ENCODE measurements at regions not wholly inside any gene's neighbourhood (a gene's known extent, or its start where the extent isn't known, plus 50 kb on each side); places are given as distances from the start of the nearest gene placed in this dataset.
"Not testable (repeated sequence)": the region's sequence is repeated elsewhere in the genome, so short reads cannot be mapped to it uniquely, and the experiment has no call there.

DNA sequence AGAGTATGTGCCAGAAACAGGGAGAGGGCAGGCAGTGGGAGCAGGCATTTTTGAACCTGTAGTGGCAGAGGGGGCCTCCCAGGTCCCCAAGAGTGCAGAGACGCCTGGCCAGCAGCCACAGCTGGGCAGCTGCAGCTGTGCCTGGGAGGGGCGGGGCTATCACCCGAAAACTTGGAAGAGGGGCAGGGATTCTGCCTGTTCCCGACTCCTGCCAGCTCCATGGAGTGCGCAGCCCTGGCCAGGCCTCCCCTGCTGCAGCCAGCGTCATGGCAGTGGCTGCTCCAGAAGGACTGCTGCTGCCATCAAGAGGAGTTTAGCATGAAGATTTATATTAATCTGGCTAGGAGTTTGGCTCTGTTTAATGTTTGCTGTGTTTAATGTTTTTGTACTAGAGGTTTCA is 532.1 kb upstream of the PITX2 start:
- DNase-seq, result no peak
- Histone ChIP-seq H3K27me3 (replicated peaks) (no peaks in the 10 kb centered on the region), H3K4me3 (ENCODE audit: low read depth, low read length) (no peak overlapping the region), H3K36me3 (replicated peaks) (no peaks in the 10 kb centered on the region), H3K27ac (no peak overlapping the region)
- in situ Hi-C loops (cut with HindIII; ENCODE audit: low pct_ligation_motif_present, low sequenced_read_pairs), result no loop called here
- TF ChIP-seq, protein P1, sequence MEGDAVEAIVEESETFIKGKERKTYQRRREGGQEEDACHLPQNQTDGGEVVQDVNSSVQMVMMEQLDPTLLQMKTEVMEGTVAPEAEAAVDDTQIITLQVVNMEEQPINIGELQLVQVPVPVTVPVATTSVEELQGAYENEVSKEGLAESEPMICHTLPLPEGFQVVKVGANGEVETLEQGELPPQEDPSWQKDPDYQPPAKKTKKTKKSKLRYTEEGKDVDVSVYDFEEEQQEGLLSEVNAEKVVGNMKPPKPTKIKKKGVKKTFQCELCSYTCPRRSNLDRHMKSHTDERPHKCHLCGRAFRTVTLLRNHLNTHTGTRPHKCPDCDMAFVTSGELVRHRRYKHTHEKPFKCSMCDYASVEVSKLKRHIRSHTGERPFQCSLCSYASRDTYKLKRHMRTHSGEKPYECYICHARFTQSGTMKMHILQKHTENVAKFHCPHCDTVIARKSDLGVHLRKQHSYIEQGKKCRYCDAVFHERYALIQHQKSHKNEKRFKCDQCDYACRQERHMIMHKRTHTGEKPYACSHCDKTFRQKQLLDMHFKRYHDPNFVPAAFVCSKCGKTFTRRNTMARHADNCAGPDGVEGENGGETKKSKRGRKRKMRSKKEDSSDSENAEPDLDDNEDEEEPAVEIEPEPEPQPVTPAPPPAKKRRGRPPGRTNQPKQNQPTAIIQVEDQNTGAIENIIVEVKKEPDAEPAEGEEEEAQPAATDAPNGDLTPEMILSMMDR (IDR thresholded peaks at IDR 0.05; ENCODE audit: low read depth, low read length, missing control alignments), result no peak

DNA sequence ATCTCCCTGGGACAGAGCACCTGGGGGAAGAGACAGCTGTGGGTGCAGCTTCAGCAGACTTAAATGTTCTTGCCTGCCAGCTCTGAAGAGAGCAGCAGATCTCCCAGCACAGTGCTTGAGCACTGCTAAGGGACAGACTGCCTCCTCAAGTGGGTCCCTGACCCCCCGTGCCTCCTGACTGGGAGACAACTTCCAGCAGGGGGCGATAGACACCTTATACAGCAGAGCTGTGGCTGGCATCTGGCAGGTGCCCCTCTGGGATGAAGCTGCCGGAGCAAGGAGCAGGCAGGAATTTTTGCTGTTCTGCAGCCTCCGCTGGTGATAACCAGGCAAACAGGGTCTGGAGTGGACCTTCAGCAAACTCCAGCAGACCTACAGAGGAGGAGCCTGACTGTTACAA is 541.7 kb upstream of the PITX2 start:
- in situ Hi-C loops (cut with HindIII; ENCODE audit: low pct_ligation_motif_present, low sequenced_read_pairs); H3K27me3 ChIP-seq (replicated peaks); H3K4me3 ChIP-seq (ENCODE audit: low read depth, low read length); H3K27ac ChIP-seq; H3K36me3 ChIP-seq (replicated peaks); DNase-seq: not testable (repeated sequence)
- TF ChIP-seq, protein P1 (IDR thresholded peaks at IDR 0.05; ENCODE audit: low read depth, low read length, missing control alignments), result peak; percentile 46

DNA sequence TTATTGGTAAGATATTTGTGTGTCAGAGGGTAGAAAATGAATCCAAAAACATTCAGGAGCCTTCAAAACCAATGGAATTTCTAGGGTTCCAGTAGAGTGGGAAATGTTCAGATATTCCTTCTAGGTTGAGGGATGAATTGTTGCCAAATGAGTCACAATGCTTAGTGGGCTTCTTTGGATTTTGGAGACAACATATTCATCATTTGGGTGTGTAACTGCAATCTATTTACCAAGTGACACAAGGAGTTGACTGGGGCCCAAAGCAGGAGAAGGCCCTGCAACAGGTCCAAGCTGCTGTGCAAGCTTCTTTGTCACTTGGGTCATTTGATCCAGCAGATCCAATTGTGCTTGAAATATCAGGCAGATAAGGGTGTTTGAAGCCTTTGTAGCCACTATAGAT is 551.5 kb upstream of the PITX2 start:
- H3K27me3 ChIP-seq (replicated peaks), result no peaks in the 10 kb centered on the region
- in situ Hi-C loops (cut with HindIII; ENCODE audit: low pct_ligation_motif_present, low sequenced_read_pairs), result no loop called here
- no peaks in the 10 kb centered on the region for H3K36me3 ChIP-seq (replicated peaks)
- DNase-seq, result no peak
- no peak overlapping the region for H3K4me3 ChIP-seq (ENCODE audit: low read depth, low read length)
- no peak overlapping the region for H3K27ac ChIP-seq
- TF ChIP-seq, protein P1 (IDR thresholded peaks at IDR 0.05; ENCODE audit: low read depth, low read length, missing control alignments), result no peak

DNA sequence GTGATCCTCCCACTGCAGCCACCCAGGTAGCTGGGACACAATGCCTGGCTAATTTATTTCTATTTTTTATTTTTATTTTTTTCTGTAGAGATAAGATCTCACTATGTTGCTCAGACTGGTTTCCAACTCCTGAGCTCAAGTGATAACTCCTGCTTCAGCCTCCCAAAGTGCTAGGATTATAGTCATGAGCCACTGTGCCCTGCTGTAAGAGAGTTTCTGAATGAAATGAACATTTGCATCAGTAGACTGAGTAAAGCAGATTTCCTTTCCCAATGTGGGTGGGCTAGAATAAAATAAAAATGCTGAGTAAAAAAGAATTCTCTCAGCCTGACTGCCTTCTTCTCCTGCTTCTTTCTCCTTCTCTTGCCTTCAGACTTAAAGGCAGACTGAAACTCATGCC is 555.4 kb upstream of the PITX2 start:
- in situ Hi-C loops (cut with HindIII; ENCODE audit: low pct_ligation_motif_present, low sequenced_read_pairs), result no loop called here
- no peaks in the 10 kb centered on the region for H3K27me3 ChIP-seq (replicated peaks)
- no peak overlapping the region for H3K27ac ChIP-seq
- H3K36me3 ChIP-seq (replicated peaks), result no peaks in the 10 kb centered on the region
- no peak overlapping the region for H3K4me3 ChIP-seq (ENCODE audit: low read depth, low read length)
- no peak for DNase-seq
- TF ChIP-seq, protein P1 (IDR thresholded peaks at IDR 0.05; ENCODE audit: low read depth, low read length, missing control alignments), result no peak

DNA sequence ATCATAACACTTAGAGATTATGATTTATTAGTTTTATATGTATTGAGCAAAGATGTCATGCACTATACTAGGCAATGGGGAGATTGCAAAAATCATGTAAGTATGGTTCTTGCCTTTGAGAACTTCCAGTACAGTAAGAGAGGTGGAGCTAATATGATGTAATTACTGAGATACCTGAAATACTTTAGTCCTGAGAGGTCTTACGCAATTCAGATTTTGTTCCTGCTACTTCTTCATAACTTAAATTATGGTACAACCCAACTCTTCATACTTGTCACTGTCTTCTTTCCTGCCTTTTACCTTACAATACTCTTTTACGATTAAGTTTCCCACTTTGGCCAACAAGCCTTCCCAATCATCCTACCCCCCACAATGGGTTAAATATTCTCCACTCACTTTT is 564.2 kb upstream of the PITX2 start:
- Histone ChIP-seq H3K27ac (no peak overlapping the region), H3K4me3 (ENCODE audit: low read depth, low read length) (no peak overlapping the region), H3K27me3 (replicated peaks) (no peaks in the 10 kb centered on the region), H3K36me3 (replicated peaks) (no peaks in the 10 kb centered on the region)
- TF ChIP-seq, protein P1 (IDR thresholded peaks at IDR 0.05; ENCODE audit: low read depth, low read length, missing control alignments), result no peak
- no peak for DNase-seq
- in situ Hi-C loops (cut with HindIII; ENCODE audit: low pct_ligation_motif_present, low sequenced_read_pairs), result no loop called here

DNA sequence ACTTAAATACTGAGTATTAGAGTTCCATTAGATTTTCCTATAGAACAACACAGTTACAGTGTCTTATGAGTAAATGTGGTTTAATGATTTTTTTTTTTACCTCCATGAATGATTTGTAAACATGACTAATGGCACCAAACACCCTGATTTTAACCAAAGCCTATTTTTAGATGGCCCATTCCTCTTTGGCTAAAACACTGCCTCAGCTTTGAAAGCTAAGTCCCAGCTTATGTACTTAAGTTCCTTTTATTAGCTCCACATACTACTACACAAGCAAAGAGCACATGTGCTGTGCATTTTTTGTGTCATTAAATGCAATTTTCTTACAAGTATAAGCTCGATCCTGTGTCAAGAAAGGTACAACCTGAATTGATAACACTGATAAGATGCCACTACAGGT is 575.6 kb upstream of the PITX2 start:
- no peaks in the 10 kb centered on the region for H3K36me3 ChIP-seq (replicated peaks)
- in situ Hi-C loops (cut with HindIII; ENCODE audit: low pct_ligation_motif_present, low sequenced_read_pairs), result no loop called here
- no peak for DNase-seq
- TF ChIP-seq, protein P1 (IDR thresholded peaks at IDR 0.05; ENCODE audit: low read depth, low read length, missing control alignments), result no peak
- no peak overlapping the region for H3K4me3 ChIP-seq (ENCODE audit: low read depth, low read length)
- no peaks in the 10 kb centered on the region for H3K27me3 ChIP-seq (replicated peaks)
- no peak overlapping the region for H3K27ac ChIP-seq

Data from brain microvascular endothelial cell (primary cell).